GM13976 (cell line): ENCODE measurements at regions not wholly inside any gene's neighbourhood (a gene's known extent, or its start where the extent isn't known, plus 50 kb on each side); places are given as distances from the start of the nearest gene placed in this dataset.
"Not testable (repeated sequence)": the region's sequence is repeated elsewhere in the genome, so short reads cannot be mapped to it uniquely, and the experiment has no call there.

Experiments
- DNase-seq: peaks from one replicate; pipeline ENCODE4 v3.0.0; 2012; ENCODE audit warnings: low spot score
- in situ Hi-C: fragments of 300-500 bp; cut with MboI; formaldehyde crosslinking; loops from one replicate; pipeline ENCODE4 v1.12.0; 2022; ENCODE audit warnings: low sequenced_read_pairs, mixed read lengths, inconsistent platforms; ENCODE audit not compliant: unreplicated experiment
- TF ChIP-seq, protein P1 (sequence below): IDR thresholded peaks from 2 replicates; pipeline ENCODE4 v1.5.1; 2012; ENCODE audit warnings: borderline replicate concordance, mild to moderate bottlenecking; ENCODE audit not compliant: insufficient read depth; ENCODE audit errors: extremely low read depth, missing control alignments, control extremely low read depth

DNA sequence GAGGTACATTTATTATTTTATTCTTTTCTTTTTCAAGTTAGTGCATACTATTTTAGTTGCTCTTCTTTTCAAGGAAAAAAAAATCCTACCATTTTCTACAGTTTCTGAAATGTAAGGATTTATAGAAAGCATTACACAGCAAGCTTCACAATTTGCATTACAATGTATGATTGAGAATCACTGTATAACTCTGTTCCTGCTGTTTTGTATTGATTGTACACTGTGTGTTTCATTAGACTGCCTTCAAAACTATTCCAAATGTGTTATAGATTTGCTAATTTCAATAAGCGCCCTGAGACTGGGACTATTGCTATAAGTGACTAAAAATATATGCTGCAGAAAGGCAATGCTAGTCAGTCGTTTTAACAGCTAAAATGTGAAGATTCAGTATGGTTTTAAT, 479.7 kb upstream of the EYS start:
- DNase-seq: no peak
- TF ChIP-seq, protein P1, sequence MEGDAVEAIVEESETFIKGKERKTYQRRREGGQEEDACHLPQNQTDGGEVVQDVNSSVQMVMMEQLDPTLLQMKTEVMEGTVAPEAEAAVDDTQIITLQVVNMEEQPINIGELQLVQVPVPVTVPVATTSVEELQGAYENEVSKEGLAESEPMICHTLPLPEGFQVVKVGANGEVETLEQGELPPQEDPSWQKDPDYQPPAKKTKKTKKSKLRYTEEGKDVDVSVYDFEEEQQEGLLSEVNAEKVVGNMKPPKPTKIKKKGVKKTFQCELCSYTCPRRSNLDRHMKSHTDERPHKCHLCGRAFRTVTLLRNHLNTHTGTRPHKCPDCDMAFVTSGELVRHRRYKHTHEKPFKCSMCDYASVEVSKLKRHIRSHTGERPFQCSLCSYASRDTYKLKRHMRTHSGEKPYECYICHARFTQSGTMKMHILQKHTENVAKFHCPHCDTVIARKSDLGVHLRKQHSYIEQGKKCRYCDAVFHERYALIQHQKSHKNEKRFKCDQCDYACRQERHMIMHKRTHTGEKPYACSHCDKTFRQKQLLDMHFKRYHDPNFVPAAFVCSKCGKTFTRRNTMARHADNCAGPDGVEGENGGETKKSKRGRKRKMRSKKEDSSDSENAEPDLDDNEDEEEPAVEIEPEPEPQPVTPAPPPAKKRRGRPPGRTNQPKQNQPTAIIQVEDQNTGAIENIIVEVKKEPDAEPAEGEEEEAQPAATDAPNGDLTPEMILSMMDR: no peak
- in situ Hi-C loops: no loop called here

DNA sequence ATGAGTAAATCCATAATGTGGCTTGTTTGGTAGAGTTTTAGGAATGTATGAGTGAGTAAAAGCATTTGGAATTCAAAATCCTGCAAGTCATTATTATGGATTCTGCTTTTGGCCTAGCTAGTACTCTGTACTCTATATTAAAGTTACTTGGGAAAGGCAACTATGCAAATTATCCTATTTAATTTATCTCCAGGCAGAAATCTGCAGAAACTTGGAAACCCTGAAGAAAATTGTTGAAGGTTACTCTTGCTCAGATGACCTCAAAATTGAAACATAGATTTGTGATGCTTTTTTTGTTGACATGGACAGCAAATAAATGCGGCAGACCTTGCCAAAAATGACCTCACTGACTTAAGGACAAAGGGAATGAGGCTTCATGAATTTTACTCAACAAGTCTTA, 477.1 kb upstream of the EYS start:
- DNase-seq: no peak
- in situ Hi-C loops: no loop called here

DNA sequence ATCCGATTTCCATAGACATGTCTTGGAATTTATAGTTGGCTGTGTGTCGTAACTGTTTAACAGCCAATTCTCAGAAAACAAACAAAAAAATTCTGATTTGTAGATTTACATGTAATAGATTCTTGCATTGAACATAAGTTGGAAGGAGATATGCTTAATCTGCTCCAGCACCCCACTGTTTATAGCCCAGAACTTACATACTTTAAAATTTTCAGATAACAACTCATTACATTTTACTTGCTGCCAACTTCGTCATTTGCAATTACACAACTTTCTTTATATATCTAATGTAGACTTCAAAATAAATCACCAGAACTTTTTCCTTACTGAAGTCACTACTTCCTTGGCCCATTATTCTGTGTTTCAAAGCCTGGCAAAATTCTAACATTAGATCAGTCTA, 472.3 kb upstream of the EYS start:
- DNase-seq: no peak
- TF ChIP-seq, protein P1: no peak
- in situ Hi-C loops: no loop called here

More for the DNA sequence above, 477.1 kb upstream of the EYS start:
- TF ChIP-seq, protein P1: no peak

DNA sequence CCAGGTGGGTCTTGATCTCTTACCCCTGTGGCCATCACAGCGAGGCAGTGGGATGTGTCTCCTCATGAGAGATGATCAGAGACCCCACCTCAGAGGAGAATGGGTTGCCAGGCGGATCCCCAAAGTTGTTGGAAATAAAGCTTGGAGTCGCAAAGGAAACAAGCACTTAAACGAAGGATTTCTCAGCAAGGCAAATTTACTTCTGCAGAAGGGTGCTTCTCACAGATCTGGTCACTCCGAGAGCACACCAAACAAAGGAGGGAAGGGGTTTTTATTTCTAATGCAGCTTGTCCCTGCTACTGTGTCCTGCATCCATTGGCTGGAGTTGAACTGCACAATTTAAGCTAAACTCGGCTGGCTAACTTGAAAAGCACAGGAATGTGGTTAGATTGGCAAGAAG, 466.6 kb upstream of the EYS start:
- TF ChIP-seq, protein P1: no peak
- in situ Hi-C loops: no loop called here
- DNase-seq: no peak

DNA sequence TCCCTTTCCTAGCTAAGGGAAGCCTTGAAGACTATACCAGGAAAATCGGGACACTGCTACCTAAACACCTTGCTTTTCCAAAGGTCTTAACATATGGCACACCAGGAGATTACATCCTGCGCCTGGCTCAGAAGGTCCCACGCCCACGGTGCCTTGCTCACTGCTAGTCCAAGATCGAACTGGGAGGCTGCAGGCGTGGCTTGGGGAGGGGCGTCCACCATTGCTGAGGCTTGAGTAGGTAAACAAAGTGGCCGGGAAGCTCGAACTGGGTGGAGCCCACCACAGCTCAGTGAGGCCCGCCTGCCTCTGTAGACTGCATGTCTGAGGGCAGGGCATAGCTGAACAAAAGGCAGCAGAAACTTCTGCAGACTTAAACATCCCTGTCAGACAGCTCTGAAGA, 459.7 kb upstream of the EYS start:
- in situ Hi-C loops, DNase-seq: not testable (repeated sequence)

DNA sequence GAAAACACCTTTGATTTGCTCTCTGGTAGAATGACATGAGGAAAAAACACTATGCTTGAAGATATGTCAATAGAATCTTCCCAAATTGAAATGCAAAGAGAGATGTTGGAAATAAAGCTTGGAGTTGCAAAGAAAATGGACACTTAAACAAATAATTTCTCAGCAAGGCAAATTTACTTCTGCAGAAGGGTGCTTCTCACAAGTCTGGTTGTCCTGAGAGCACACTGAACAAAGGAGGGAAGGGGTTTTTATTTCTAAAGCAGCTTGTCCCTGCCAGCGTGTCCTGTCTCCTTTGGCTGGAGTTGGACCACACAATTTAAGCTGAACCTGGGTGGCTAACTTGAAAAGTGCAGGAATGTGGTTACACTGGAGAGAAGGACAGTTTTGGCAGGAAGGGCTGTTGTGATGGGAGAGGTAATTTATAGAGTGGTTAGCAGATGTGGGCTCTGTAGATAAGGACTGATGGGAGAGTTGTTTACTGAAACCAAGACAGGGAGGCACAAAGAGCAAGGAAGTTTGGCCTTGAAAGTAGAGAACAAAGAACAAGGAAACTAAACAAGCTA, 454.6 kb upstream of the EYS start:
- in situ Hi-C loops: no loop called here
- no peak for DNase-seq

DNA sequence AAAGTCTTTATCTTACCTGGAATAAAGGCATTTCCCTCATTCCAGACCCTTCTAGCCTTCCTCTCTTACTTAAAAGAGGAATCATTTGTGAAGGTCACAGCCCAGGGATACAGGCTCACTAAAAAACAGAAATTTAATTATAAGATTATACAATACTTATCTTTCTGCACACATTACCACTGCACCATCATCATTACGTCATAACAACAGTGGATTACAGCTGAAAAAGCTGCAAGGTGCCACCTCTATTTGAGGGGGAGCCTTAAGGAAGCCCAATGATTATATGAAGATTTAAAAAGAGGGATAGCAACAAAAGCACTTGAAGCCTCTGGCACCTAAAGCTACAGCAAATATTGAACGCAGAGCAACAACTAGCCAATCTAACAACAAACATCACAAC, 452.9 kb upstream of the EYS start:
- DNase-seq: no peak
- in situ Hi-C loops: no loop called here
- TF ChIP-seq, protein P1: no peak

More for the DNA sequence above, 454.6 kb upstream of the EYS start:
- TF ChIP-seq, protein P1: no peak

DNA sequence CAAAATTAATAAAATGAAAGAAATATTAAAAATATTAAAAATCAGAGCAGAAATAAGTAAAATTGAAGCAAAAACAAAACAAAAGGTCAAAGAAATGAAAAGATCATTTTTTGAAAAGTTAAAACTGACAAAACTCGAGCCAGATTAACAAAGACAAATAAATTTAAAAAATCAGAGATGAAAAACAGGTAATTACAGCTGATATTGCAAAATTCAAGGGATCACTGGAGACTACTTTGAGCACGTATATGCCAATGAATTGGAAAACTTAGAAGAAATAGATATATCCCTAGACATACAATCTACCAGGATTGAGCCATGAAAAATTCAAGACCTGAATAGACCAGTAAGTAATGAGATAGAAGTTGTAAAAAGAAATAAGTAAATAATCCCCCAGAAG, 446.2 kb upstream of the EYS start:
- no peak for DNase-seq
- TF ChIP-seq, protein P1: no peak
- in situ Hi-C loops: no loop called here
